HG03103 (cell line): ENCODE measurements at regions not wholly inside any gene's neighbourhood (a gene's known extent, or its start where the extent isn't known, plus 50 kb on each side); places are given as distances from the start of the nearest gene placed in this dataset.
"Not testable (repeated sequence)": the region's sequence is repeated elsewhere in the genome, so short reads cannot be mapped to it uniquely, and the experiment has no call there.

ENCODE experiments used
- ATAC-seq: cut with Tn5 transposase; IDR thresholded peaks from one replicate; pipeline ENCODE4 v1.9.1; 2021; ENCODE audit warnings: low read depth; ENCODE audit not compliant: unreplicated experiment

DNA sequence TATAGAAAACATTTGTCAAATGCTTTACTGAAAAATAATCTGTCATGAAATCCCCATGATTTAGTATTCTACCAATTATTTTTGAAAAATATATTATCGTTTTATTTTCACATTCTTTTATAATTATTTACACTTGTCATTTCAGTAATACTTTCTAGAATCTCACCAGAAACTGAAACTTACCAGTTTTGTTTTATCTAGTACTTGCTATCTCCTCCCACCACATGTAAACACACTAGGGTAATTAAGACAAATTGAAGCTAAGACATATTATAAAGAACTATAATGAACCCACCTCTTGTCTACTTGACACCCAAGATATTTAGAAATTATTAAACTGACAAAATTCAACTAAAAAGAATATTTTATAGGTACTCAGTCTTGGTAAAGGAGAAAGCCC, 51.5 kb upstream of the GRM3 start:
- no peak for ATAC-seq

DNA sequence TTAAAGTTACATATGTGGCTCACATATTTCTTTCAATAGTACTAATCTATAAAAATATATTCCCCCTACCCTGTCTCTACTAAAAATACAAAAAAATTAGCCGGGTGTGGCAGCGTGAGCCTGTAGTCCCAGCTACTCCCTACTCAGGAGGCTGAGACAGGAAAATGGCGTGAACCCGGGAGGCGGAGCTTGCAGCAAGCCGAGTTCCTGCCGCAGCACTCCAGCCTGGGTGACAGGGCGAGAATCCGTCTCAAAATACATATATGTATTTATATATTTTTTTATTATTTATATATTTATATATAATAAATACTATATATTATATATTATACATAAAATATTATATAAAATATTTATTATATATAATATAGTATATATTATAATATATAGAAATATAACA, 69.7 kb upstream of the GRM3 start:
- ATAC-seq = no peak

DNA sequence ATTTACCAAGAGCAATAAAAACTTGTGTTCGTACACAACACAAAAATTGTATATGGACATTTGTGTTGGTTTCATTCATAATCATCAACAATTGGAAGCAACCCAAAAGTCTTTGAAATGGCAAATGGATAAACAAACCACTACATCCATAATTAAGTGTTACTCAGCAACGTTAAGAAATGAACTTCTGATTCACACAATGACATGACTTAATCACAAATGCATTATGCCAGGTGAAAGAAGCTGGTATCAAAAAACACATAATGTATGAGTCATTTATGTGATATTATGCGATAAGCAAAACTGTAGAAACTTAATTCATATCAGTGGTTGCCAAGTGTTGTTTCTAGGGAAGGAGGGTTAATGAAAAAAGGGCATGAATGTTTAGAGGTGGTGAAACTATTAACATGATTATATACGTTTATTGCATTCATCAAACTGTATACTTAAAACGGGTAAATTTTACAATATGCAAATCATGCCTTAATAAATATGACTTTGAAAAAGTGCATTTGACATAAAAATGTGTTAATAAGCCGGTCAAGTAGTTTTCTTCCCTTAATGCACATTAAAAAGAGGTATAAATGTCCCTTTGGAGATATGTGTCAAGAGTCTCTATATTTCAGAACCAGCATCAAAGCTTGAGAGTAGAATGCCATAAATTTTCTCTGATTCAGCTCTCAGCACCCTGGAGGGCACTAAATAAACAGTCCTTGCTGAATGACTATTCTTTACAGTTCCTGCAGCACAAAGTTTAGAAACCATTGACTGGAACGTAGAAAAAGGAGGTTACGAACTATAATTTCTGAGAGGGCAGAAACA, 84.8 kb upstream of the GRM3 start:
- ATAC-seq = no peak

DNA sequence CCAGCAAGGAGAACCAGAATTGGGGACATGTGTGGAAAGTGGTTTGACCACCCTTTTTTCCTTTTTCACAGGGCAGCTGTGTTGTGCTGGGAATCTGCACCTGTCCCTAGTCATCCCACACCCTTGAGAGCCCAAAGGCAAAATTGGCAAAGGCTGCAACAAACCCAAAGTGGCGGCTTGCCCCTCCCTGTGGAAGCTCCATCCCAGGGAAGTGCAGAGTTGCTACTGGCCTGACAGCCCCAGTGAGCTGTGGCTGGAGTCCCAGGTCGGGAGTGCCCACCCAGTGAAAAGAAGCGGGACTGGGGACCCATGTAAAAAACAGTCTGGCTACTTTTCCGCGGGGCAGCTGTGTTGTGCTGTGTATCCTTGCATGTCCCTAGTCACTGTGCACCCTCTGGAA, 109.1 kb upstream of the GRM3 start:
- no peak for ATAC-seq

DNA sequence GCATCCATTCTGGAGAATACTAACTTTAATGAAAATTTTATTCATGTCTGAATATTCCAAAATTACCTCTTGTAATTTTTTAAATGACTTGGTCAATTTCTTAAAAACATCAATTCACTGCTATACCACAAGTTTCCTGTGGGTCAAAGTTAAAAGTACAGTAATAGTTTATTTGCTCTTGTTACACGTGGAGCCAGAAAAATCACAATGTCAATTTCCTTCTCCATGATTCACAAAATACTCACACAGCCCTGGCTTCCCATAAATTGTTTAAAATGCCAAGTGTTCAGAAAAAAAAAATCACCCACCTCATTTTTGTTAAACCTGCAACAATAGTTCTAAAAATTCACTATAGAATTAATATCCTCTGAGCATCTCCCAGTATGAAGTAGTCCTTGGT, 139.5 kb upstream of the GRM3 start:
- no peak for ATAC-seq

DNA sequence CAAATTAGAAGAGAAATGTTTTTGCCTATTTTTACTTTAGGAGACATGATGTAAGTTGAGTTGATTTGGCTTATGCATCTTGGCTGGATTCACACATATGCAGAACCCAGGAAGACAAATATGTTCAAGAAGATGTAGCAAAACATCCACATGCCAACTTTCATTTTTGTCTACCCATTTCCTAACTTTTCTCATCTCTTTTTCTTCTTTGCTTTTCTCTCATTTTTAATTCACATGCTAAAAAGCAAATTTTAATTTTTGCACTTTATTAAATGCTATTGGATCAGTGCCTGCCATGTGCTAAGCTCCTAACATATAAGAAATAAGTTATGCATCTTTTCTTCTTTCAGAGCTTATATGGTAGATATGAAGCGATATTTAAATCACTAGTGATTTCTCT, 143.7 kb upstream of the GRM3 start:
- ATAC-seq = no peak

DNA sequence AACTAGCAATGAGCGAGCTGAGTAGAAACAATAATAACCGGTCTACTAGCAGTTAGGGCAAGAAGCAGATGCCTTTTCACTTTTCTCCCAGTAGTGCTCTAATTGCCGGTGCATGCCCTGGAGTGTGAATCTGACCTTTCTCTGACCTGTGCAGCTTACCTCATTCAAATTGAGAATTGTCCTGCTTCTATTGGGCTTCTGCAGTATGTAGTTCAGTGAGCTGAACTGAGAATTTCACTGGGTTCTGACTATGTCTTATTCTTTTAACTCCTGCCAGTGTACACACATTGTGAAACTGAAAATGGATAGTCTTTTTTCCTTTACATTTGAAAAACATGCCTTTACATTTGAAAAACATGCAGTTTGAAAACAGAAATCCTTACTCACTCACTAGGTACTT, 157.9 kb upstream of the GRM3 start:
- ATAC-seq = no peak

DNA sequence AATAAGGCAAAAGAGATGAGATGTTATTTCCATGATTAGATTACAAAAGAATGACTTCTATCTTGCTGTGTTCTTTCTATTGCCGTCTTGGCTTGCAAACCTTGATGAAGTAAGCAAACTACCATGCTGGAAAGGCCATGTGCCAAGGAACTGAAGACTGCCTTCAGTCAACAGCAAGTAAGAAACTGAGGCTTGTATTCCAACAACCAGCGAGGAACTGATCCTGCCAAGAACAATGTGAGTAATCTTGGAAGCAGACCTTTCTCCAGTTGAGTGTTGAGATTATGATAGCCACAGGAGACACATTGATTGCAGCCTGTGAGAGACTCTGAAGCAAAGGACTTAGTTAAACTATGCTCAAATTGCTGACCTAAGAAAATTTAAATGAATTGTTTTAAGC, 164.6 kb upstream of the GRM3 start:
- no peak for ATAC-seq

DNA sequence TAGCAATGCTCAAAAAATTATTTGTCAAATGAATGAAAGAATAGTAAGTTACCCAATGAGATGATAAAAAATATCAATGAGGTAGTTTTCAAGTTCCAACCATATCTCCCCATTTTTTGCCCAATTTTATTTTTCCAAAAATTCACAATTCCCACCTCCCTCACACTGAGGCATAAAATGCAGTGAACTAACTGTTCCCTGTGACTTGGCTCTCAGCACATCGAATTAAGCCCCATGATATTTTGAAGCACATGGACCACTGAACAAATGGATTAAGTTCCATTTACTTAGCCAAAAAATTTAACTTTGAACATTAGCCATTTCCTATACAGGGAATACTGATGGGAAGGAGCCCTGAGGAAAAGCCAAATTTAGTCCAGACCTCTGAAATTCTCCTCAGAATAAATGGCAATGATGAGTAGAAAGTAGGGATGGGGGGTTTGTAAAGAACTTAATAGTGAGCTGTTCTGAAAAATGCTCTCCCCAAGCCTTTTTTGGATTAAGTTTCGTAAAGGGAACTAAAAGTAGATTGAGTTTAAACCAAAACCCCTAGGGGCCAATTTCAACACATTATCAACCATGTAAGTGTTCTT, 166.3 kb upstream of the GRM3 start:
- ATAC-seq = no peak

DNA sequence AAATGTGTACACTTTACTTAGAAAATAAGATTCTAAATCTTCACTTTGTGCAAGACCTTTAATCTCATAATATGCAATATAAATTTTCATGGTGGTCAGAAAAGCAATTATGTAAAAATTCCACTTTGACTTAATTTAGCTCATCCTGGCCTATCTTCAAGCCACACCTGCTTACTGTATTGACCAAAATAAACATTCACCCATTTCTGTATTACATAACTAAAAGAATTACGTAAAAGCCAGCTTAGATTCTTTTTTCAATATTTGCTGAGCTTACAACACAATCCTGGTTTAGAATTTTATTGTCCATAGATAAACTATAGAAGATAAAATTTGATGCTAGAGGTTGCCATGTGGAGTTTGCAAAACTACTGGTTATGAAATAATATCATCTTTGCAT, 172.9 kb upstream of the GRM3 start:
- no peak for ATAC-seq

DNA sequence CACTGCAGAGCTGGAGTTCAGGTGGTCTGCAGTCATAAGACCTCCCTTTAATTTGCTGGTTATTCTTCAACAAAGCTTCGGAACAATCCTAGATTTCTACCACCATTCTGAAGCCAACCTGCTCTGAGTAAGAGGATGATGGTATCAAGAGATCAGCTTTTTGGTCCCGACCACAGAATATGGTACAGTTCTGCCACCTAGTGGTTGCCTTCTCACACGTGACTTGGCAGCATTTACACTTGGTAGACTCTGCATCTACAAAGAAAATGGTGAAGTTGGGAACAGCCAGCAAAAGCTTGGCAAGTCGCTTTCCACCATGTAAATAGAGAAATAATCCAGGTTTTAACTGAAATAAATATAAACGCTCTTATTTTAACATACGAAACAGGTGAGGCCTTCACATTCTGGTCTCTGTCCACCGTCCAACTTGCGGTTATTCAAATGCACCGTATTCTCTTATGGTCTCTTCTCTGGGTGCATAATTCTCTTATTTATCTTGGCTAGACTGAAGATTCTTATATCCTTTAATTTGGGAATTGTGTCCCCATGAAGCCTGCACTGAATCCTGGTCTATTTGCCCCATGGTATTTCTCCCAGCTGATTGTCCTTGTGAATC, 173.9 kb upstream of the GRM3 start:
- ATAC-seq = peak; percentile 100

DNA sequence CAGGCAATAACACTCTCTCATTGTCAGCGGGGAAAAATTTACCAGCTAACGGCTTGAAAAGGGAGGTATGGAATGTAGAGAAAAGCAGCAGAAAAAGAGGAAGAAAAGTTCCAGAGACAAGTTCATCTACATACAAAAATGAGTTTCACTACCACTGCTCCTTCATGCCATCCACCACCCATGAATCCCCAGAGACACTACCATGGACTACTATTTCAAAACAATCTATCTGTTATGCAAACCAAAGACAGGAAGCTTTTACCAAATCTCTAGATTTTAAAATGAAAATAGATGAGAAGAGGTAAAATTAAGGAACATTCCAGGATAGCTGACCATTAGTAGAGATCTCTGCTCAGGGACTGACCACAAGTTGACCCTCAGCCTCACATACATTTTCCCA, 189.0 kb upstream of the GRM3 start:
- no peak for ATAC-seq

DNA sequence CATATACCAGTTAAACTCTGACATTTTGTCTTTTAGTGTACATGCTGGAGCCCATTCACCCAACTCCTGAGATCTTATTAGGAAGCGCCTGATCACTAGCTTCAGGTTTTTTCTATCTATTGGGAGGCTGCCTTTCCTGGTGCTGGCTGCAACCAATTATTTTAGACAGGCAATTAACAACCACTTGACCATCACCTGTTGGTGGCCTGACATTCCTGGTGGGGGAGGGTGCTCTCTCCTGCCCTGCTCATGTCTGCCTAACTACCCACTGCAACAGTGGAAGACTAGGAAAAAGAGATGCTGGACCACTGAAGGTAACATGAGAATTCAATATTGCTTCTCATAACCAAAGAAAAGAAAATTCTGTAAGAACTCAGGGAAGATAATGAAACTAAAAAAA, 190.3 kb upstream of the GRM3 start:
- ATAC-seq = no peak

DNA sequence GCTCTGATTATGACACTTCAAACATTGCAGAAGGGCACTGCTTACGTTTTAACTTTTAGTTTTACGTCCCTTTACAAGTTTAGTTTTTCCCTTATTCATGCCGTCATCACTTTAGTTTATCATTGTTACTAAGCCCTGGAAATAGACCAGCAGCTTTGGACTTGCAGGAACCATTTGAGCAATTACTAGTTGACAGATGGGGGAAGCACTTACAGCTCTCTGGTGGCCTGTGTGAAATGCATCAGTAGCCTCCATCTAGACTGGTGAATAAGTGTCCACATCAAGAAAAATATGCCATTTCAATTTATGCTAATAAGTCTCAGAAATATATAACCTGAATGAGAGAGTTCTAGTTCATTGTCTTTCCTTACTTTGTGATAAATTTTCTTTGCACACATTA, 194.9 kb upstream of the GRM3 start:
- no peak for ATAC-seq

DNA sequence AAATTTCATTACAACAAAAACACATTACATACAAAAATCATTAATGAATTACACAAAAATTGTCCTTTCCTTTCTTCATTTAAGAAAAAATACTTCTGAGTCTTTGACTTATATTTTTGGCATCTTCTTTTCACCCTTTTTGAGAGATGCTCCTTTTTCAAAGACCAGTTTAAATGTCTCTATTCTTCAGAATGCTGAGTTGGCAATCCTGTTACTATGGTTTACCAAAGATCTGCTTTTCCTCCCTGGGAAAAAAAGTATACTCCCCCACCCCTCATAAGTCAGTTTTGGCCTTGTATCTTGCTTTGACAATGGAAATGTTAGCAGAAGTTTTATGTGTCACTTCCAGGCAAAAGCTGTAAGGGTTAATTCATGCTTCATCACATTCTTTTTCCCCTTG, 198.4 kb upstream of the GRM3 start:
- ATAC-seq = no peak

DNA sequence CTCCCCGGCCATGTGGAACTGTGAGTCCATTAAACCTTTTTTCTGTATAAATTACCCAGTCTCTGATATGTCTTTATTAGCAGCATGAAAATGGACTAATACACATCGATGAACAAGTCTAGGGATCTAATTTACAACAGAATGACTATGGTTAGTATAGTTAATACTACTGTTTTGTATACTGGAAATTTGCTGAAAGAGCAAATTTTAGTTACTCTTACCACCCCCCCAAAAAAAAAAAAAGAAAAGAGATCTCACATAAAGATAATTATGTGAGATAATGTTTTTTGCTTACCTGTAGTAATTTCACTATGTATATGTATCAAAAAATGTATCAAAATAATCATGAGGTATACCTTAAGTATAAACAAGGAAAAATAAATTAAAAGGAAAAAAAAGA, 199.5 kb upstream of the GRM3 start:
- ATAC-seq = no peak

DNA sequence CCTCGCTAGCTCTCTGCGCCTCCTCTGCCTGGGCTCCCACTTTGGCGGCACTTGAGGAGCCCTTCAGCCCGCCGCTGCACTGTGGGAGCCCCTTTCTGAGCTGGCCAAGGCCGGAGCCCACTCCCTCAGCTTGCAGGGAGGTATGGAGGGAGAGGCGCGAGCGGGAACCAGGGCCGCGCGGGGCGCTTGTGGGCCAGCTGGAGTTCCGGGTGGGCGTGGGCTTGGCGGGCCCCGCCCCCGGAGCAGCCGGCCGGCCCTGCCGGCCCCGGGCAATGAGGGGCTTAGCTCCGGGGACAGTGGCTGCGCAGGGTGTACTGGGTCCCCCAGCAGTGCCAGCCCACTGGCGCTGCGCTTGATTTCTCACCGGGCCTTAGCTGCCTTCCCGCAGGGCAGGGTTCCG, 203.3 kb upstream of the GRM3 start:
- not testable (repeated sequence) for ATAC-seq

DNA sequence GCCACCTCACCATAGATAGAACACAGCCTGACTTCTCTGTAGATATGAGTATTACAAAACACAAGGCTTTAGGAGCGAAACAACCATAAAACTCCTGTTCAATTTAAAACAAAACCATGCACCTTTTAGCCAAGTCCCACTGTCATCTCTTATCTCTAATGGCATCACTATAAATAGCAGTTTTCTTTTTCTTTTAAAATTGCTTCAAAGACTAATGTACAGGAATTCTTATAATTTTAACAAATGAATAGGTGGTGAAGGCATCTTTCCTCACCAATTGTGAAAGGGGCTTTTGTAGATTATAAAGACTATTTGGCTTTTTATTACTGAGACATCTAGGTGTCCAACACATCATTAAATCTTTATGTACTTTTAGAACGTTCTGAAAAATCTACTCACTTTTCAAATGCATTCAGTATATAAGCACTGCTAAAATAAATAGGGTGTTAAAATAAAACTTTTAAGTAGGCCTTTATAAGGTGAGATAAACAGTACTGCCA, 205.7 kb upstream of the GRM3 start:
- ATAC-seq = no peak

DNA sequence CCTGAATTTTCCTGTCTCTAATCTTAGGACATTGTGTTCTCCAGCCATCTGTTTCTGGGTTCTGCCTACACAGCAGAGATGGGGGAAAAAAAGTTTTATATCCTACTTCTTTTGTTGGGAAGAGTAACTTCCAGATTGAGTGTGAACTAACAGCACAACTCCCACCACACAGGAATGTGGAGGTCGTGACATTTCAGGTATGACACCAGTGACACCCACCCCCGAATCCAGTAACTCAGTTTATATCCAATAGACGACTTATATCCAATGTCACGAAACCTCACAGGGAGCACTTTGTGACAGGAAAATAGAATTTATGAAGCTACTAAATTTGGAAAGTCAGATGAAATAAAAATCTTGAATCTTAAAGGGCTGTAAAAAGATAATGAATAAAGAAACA, 211.9 kb upstream of the GRM3 start:
- no peak for ATAC-seq

DNA sequence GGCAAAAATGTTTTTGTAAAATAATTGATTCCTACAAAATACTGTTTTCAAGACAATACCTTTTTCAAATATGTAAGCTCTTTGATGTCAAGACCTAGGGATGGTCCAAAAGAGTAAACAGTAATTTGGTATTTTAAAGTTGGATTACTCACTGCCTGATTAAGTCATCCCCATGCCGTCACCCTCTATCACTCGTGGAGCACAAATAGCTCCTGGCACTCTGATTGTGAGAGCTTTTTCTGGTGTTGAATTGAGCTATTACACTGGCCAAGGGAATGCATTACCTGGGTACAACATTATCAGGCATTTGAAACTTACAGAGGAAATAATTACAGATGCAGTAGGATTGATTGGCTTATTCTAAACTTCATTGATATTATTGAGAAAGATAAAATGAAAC, 231.9 kb upstream of the GRM3 start:
- ATAC-seq = no peak

DNA sequence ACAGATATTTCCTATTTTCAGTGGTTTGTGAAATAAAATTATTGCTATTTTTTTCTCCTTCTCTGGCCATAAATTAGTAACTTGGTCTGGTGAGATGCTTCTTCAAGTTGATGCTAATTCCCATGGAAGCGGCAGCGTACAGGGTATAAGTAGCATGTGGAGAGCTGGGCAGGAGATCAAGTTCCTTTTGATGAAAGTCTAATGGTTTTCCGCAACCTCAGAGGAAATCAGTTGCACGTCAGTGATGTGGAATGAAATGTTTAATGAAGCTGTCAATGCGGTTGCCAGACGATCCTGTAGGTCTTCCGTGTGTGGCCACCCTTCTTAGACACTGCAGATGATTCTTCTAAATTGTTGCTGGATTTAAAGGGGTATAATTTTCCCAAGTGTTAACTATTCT, 236.4 kb upstream of the GRM3 start:
- no peak for ATAC-seq

DNA sequence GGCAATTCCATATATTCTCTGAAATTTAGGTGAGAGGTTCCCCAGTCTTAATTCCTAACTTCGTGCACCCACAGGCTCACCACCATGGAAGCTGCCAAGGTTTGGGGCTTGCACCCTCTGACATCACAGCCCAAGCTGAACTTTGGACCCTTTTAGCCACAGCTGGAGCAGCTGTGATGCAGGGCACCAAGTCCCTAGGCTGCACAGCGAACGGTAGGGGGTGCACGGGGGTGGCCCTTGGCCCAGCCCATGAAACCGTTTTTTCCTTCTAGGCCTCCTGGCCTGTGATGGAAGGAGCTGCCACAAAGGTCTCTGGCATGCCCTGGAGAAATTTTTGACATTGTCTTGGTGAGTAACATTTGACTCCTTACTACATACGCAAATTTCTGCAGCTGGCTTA, 251.9 kb upstream of the GRM3 start:
- ATAC-seq = no peak
